HPDE6-E6E7 (cell line): ENCODE measurements at regions not wholly inside any gene's neighbourhood (a gene's known extent, or its start where the extent isn't known, plus 50 kb on each side); places are given as distances from the start of the nearest gene placed in this dataset.

Experiments
- DNase-seq: peaks from one replicate; pipeline ENCODE4 v3.0.0; 2011; ENCODE audit warnings: missing footprints; ENCODE audit errors: extremely low spot score

GRCh38 chr5:9690751-9691150 lies 60.6 kb upstream of the TAS2R1 start:
- DNase-seq: no peak

- DNase-seq: no peak
These were observed 56.1 kb upstream of the TAS2R1 start for GRCh38 chr5:9686216-9686615.

- no peak for DNase-seq
These were observed 51.6 kb upstream of the TAS2R1 start for GRCh38 chr5:9681706-9682105.
